G401 (cell line): ENCODE measurements at regions not wholly inside any gene's neighbourhood (a gene's known extent, or its start where the extent isn't known, plus 50 kb on each side); places are given as distances from the start of the nearest gene placed in this dataset.

ENCODE experiments used
- DNase-seq: peaks from one replicate; pipeline ENCODE4 v3.0.0-alpha.2; 2015; ENCODE audit warnings: low spot score
- in situ Hi-C: cut with HindIII; loops from 2 replicates; pipeline ENCODE4 v1.10.0; 2016; ENCODE audit warnings: low sequenced_read_pairs, mixed read lengths

- in situ Hi-C loops = no loop called here
- DNase-seq = peak; percentile 81
Observed at GRCh38 chr18:26656944-26657536, 108.7 kb upstream of the KCTD1 start.

- DNase-seq = no peak
- in situ Hi-C loops = no loop called here
Observed at GRCh38 chr18:26656431-26656943, 108.1 kb upstream of the KCTD1 start.

- peak; percentile 89 for DNase-seq
- in situ Hi-C loops = no loop called here
Observed at GRCh38 chr18:26655525-26656430, 107.4 kb upstream of the KCTD1 start.

- peak; percentile 61 for DNase-seq
- in situ Hi-C loops = no loop called here
Observed at GRCh38 chr18:26654616-26655524, 106.5 kb upstream of the KCTD1 start.

GRCh38 chr18:26653943-26654615, 105.7 kb upstream of the KCTD1 start:
- in situ Hi-C loops = no loop called here
- peak; percentile 44 for DNase-seq

GRCh38 chr18:26652501-26652900, 104.1 kb upstream of the KCTD1 start:
- in situ Hi-C loops = no loop called here
- no peak for DNase-seq

GRCh38 chr18:26650310-26651268, 102.2 kb upstream of the KCTD1 start:
- in situ Hi-C loops = no loop called here
- DNase-seq = peak; percentile 9

GRCh38 chr18:26649193-26649543, 100.8 kb upstream of the KCTD1 start:
- in situ Hi-C loops = no loop called here
- DNase-seq = no peak

GRCh38 chr18:26648509-26649192, 100.3 kb upstream of the KCTD1 start:
- DNase-seq = no peak
- in situ Hi-C loops = no loop called here

- in situ Hi-C loops = no loop called here
- DNase-seq = no peak
Observed at GRCh38 chr18:26646901-26647300, 98.5 kb upstream of the KCTD1 start.

- no peak for DNase-seq
- in situ Hi-C loops = no loop called here
Observed at GRCh38 chr18:26642440-26643348, 94.3 kb upstream of the KCTD1 start.

- in situ Hi-C loops = no loop called here
- no peak for DNase-seq
Observed at GRCh38 chr18:26640541-26640940, 92.2 kb upstream of the KCTD1 start.

GRCh38 chr18:26639149-26639548, 90.8 kb upstream of the KCTD1 start:
- in situ Hi-C loops = no loop called here
- DNase-seq = no peak

- no peak for DNase-seq
- in situ Hi-C loops = no loop called here
Observed at GRCh38 chr18:26637983-26638382, 89.6 kb upstream of the KCTD1 start.

- in situ Hi-C loops = no loop called here
- no peak for DNase-seq
Observed at GRCh38 chr18:26637324-26637723, 89.0 kb upstream of the KCTD1 start.

GRCh38 chr18:26635466-26635865, 87.1 kb upstream of the KCTD1 start:
- DNase-seq = no peak
- in situ Hi-C loops = no loop called here

GRCh38 chr18:26634631-26635030, 86.3 kb upstream of the KCTD1 start:
- in situ Hi-C loops = no loop called here
- no peak for DNase-seq
